ENCODE measurements at regions not wholly inside any gene's neighbourhood (a gene's known extent, or its start where the extent isn't known, plus 50 kb on each side); places are given as distances from the start of the nearest gene placed in this dataset.
"Not testable (repeated sequence)": the region's sequence is repeated elsewhere in the genome, so short reads cannot be mapped to it uniquely, and the experiment has no call there.

DNA sequence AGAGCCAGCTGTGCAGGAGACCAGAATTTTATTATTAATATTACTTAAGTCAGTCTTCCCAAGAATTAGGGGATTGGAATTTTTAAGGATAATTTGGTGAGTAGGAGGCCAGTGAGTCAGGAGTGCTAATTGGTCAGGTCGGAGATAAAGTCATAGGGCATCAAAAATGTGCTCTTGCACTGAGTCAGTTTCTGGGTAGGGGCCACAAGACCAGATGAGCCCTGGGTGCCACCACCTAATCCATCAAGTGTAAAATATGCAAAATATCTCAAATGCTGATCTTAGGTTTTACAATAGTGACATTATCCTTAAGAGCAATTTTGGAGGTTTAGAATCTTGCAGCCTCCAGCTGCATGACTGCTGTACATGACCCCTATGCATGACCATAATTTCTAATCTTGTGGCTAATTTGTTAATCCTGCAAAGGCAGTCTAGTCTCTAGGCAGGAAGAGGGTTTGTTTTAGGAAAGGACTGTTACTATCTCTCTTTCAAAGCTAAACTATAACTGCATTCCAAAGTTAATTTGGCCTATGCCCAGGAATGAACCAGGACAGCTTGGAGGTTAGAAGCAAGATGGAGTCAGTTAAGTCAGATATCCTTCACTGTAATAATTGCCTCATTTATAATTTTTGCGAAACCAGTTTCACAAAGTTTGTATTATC lies 215.9 kb downstream of the RNF152 start:
- no peak for DNase-seq

DNA sequence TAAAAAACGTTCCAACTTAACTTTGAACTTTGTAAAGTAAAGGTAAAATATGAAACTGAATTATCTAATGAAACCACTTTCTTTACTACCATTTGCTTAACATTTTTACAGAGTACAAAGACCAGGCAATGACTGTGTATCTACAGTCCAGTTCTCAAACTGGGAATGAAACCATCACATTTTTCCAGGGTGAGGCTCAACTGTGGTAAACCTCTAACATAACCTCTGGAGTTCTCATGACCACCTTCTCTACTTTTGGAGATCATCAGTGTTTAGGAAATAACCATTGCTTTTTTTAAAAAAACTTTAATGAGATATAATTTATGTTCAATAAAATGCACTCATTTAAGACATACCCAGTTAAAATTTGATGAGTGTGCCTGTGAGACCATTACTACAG lies 223.5 kb downstream of the RNF152 start:
- DNase-seq: no peak

DNA sequence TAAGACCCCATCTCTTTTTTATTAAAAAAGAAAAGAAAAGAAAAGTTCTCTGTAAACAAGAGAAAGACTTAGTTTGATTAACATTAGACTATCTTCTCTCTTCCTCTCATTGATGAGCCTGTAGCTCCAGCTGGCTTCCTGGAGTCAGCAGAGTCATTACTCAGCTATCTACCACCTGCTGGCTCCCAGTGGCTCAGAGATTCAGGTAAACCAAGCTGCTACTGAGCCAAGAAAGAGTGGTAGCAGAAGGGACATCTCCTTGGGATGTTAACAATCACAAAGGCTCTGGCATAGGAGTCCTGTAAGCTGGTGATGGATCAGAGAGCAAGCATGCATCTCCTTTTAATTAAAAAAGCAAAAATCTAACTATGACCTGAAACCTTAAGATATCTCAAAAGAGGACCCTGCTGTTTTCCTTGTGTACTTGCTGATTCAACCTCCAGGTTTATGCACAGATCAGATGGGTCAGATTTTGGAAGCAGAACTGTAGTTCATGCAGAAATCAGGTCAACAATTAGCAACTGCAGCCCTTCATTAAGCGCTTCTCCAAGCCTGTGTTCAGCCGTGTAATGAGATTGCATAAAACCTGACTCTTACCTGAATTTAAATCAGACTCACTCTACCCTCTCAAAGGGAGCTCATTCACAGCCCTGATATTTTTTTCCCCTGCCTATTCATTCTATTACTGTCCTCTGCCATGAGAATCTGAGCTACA lies 225.8 kb downstream of the RNF152 start:
- DNase-seq: no peak

DNA sequence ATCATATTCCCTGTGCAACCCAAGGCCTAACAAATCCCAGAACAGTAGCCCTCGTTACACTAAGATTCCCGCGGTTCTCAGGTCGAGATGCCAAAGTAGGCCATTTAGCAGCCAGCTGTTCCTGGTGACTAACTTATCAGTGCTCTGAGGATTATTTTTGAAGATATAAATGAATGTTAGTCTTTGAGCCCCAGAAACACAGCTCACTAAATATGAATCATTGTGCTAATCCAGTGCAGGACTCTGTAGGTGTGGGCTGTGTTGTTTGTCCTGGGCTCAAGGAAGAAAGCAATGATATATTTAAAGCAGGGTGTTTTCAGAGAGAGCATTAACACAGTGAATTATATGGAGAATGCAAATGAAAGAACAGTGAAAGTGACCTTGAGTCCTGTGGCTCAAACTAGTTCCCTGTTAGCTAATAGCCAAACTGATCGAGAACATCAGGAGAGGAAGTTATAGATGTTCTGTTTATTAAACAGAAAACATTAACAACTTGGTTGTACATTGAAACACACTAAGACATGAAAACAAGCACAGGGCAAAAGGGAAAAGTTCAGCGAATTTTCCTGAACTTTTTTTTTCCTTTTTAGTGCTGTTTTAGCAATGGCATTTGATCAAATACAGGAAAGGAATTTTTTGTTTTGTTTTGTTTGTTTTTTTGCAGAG lies 228.3 kb downstream of the RNF152 start:
- no peak for DNase-seq

DNA sequence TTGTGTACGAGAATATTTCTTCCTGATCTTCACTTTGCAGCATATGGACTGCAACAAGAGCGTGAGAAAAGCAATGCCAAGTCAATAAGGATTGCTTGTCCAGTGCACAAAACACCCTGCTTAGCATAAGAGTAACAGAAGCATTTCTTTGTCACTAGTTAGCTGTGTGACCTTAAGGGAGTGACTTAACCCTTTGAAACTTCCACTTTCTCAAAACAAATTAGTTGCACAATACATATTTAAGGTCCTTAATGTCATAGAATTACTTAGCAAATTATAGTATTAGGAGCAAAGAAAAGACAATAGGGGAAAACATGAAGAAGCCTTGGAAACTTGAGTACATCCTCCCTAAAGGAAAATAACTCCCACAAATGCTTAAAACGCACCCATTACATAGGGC lies 230.1 kb downstream of the RNF152 start:
- DNase-seq: no peak

DNA sequence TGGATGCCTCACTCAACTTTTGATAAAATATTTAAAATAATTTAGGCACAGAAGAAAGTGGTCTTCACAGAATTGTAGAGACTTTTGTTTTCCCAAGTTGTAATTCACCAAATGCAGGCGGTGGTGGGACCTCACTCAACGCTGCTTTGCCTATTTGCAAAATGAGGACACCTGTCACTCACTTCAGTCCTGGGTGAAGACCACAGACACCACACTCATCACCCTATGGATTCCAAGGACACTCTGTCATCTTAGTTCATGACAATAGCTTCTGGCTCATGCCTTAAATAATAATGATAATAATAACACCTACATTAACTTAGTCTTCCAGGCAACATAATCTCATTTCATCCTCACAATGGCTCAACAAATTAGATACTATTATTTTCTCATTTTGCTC lies 234.4 kb downstream of the RNF152 start:
- no peak for DNase-seq

DNA sequence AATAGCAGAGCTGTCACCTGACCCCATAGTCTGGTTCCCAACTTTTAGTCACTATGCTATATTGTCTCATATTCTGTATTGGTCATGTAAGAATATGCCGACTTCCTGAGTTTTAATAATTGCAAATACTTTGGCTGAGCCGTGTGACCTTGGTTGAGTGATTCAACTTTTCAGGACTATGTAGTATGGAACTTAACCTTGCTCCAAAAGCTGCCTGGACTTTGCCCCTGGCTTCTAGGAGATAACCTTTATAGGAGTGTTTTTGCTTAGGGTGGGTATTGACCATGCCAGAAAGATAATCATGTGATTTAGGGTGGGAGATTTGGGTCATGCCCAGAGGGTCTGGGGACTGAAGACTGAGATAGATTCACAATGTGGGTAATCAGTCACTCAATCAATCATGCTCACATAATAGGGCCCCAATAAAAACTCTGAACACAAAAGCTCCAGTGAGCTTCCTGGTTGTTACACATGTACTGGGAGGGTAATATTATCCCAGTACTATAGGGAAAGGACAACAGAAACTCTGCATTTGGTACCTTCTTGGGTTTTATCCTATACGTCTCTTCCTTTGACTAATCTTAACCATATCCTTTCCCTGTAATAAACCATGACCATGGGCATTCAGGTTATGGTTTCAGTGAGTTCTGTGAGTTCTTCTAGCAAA lies 235.6 kb downstream of the RNF152 start:
- DNase-seq: no peak

DNA sequence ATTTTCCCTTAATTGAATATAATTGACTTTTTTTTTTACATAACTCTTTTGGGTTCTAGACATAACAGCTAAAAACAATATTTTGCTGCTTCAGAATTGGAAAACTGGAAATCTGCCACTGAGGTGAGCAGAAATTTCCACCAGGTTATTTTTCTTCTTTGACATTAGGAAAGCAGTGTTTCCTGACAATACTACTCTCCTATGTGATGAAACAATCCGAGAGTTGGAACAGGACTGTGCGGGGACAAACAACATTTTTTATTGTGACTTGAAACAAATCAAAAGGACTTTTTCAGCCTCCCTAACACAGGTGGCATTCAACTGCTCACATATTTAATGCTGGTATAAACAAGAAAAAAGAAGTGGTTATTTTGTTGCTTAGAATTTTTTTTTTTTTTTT lies 237.2 kb downstream of the RNF152 start:
- DNase-seq: no peak

DNA sequence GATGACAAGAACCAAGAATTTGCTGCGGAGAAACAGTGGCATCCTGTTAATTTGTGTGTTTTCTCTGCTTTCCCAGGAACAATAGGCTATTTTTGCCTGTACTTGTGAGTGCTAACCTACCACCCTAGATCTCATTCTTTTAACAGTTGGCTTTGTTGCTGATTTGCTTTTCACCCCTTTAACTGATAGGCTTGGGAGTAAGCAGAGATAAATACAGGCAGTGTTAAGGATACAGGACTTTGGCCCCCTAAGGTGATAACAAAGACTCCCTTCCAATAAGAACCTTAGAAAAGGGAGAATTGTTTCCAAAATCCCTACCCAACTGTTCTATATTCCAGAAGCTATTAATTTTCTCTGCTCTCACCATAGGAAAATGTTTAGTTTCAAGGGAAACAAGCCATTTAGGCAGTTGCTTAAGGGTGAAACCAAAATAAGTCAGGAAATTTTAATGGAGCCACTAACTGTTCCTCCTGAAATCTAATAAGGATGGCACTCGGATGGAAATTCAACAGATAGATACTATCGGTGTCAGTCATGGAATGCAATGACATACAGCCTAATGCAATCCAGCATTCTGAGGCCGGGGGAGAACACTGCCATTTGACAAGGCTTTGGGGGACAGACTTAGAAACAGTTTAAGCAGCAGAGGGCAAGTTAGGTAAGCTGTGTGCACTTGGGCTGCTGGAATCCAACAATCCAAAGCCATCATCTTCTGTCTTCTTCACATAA lies 238.8 kb downstream of the RNF152 start:
- DNase-seq: no peak

DNA sequence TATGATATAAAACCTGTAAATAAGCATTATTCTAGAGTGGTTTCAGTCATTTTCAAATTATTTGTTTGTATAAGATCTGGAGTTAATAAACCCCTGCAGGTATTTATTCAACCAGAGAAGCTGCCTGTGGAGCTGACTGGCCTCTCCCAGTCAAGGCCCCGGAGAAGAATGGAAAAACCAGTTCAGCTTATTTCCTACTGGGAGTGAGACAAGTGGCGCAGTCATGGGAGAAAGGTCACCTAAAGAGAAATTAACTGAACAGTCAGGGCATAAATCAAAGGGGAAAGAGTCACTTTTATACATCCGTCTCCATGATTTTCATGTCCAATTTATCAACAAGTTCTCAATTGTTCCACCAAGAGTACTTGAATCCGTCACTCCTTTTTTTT lies 240.9 kb downstream of the RNF152 start:
- no peak for DNase-seq

DNA sequence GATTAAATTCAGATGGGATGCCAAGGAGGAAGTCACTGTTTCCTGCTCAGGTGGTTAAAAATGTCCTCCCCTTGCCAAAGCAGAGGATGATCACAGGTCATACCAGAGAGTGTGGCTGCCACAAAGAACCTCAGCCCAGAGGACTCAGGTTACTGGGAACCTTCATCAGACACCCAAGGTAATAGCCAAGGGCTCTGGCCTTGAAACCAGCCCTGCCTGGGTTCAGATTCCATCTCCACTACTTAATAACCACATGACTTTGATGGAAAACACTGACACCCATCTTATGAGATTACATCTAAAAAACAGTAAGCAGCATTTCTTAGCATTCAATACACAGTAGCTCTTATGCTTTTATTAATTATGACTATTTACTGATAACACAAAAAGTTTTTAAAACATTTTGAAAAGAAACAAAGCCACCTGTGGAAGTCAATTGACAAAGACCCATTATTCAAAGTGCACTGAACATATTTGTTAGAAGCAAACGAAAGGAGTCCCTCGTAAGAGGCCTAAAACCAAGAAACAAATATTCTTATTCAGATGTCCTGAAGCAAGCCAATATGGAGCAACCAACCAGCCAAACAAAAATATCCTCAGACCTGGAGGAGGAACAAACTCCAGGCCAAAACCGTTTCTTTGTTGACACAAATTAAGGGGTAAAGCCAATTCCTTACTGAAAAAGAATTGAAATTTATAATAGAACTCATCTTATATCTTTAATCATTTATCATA lies 241.5 kb downstream of the RNF152 start:
- DNase-seq: no peak

DNA sequence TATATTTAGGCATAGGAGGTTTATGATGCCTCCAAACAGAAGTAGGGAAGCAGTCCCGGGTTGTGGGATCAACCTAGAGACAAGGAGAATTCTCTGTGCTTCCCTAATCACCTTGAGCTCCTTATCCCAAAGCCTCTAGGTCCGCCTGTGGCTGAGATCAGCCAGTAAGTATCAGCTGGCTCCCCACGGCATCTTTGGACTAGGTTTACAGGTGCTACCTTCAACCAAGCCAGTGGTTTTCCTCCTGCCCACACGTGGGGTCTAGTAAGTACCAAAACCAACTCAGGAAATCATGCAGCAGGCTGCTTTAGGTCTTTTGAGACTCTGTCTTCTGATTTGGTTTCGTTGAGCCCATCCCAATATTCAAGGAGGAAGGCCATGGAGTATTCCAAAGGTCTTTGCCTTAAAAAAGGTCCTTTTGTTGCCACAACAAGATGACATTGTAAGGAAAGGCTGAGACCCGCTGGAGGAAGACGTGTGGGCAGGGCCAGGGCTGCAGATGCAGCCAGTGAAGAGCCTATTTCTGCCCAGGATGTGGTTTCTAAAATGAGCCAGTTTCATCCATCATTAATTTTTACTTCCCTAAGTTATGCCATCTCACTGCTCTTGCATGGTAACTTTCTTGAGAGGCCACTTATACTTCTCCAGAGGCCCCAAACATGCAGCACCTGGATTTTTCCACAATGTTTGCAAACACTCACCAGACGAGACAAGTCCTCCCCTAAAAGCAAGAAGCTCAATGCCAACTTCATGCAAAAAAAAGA lies 248.7 kb downstream of the RNF152 start:
- no peak for DNase-seq

DNA sequence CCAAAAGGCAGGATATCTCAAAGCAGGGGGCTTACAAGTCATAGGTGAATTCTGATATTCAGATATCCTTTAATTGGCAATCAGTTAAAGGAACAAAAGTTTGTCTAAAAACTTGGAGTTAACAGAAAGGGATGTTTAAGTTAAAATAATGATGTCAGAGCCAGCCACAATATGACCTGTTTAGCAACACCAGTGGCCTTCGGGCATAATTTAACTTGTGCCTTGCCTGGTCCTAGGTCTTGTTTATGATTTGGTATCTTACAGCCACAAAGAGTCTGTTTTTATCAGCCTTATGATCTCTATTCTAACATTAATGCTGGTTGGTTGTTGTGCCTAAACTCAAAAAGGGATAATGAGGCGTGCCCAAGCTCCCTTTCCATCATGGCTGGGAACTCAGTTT lies 252.9 kb downstream of the RNF152 start:
- DNase-seq: no peak

DNA sequence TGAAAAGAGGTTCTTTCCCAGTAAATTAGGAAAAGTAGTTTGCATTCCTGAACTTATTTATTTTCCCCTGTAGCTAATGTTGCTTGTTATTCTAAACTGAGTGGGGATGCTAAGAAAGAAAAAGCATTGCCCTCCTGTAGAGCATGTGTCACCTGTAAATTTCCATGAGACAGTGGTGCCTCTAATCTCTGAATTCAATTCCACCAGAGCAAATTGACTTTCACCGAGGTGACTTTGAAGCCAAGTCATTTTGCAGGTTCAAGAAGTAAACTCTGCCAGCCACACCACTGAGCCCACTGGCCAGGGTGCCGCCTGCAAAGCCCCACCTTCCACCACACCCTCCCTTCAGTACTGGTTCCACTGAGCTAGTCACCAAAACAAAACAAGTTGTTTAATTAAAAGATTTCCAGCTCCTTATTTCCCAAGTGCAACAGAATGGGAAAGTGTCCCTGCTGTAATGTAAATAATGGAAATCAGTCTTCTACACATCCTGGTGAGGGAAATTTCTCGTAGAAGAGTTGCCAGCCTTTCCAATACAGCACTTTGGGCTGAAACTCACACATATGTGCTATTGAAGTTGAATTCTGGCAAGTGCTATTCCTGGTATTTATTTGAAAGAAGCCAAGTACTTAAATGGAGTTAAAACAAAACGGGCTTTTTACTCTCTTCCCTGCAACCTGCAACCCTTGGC lies 254.8 kb downstream of the RNF152 start:
- DNase-seq: no peak

DNA sequence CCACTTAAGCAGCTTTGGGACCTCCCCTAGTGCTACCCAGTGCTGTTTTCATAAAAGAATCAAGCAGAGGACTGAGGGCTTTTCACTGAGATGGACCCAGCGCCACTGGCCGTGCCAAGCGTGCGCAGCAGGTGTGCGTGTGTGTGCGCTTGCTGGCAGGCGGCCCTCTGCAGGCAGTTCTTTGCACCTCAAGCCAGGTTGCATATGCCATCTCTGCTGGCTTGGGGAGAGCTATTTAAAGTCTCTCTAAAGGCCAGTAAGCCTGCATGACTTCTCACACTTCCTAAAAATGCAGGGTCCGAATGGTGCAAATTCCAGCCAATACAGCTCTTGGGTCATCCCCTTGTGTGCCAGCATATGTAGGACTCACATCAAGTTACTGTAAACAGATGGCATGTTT lies 255.5 kb downstream of the RNF152 start:
- no peak for DNase-seq

DNA sequence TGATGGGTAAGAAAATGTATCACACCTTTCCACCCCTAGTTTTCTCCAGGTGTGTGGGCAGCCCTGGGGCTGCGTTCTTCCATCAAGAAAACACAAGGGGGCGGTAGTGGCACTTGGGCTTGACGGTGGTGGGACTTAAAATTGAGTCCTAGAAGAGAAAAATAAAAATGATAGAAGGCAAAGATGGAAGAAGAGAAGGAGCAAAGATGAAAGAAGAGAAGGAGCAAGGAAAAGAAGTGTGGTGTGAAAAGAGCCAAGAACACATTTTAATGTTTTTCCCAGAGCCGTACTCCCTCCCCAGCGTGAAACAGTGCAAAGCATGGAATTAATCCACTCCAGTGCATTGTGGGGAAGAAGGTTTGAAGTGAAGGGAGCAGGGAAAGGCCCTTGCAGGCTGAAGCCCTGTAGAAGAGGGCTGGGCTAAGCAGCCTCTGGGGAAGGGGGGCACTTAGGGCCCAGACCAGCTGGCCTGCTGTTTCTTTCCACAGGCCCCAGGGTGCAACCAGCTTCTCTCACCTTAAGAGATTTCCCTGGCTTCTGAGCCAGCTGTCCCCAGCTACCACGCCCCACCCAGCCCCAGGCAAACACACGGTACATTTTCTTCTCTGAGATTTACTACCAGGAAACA lies 256.8 kb downstream of the RNF152 start:
- DNase-seq: peak; percentile 10

DNA sequence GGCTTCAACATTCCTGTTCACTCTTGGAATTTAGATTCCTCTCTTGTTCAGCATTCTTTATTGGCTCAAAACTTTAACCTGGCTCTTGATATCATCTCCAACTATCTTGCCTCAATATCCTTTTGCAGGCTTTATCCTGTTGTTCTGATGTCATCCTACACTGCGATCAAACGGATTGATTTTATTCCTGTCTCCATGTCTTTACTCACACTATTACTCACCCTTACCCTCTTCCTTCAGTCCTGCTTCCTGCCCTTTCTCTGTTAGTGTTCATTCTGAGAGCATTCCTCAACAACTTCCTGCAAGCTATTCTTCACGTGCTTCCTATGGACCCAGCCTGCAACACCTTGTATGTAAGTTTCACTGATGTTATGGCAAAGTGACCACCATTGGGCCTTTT lies 264.7 kb downstream of the RNF152 start:
- DNase-seq: no peak

DNA sequence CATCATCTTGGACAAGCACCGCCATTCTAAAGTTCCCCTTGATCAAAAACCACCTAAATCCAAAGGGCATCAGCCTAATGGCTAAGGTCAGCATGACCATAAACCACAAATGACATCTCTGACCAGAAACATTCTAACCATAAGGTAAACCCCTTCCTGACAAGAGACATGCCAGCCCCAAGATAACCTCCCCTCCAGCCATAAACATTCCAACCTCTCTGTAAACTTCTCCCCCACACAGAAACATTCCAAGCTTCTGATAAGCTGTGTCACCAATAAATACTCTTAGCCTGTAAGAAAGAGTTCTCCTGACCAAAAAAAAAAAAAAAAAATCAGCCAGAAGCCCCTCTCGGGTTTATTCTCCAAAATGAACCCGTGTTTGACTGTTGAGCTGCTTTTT lies 268.2 kb downstream of the RNF152 start:
- DNase-seq: not testable (repeated sequence)

DNA sequence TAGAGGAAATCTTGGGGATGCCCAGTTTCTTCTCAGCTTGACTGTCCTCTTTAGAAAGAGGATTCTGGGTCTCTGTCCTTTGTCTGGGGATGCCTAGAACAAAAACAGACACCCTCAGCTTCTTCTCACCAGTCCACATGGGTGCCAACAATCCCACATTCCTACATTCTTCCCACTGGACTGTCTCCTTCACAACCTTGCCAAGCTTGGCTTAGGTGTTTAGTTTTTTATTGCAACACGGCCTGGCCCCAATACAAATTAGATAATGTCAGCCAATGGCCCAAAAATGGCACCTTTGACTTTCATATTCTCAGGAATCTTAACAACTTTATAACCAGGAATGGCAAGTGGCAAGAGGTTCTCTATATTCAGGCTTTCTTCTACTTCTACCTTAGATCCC lies 273.0 kb downstream of the RNF152 start:
- DNase-seq: no peak

DNA sequence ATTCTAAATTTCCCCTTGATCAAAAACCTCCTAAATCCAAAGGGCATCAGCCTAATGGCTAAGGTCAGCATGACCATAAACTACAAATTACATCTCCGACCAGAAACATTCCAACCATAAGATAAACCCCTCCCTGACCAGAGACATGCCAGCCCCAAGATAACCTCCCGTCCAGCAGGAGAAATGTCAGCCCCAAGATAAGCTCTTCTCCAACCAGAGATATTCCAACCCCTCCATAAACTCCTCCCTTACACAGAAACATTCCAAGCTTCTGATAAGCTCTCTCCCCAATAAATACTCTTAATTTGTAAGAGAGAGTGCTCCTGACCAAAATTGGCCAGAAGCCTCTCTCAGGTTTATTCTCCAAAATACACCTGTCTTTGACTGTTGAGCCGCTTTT lies 274.0 kb downstream of the RNF152 start:
- DNase-seq: no peak

Measured in effector CD4-positive, alpha-beta T cell (primary cell).